NCI-H1694 treated with DMSO at 0.1 percent for 48 hours (cell line): ENCODE measurements at regions not wholly inside any gene's neighbourhood (a gene's known extent, or its start where the extent isn't known, plus 50 kb on each side); places are given as distances from the start of the nearest gene placed in this dataset.

Source experiments
- DNase-seq: peaks from one replicate; lab custom pipeline; 2025; lab: John Stamatoyannopoulos, UW

DNA sequence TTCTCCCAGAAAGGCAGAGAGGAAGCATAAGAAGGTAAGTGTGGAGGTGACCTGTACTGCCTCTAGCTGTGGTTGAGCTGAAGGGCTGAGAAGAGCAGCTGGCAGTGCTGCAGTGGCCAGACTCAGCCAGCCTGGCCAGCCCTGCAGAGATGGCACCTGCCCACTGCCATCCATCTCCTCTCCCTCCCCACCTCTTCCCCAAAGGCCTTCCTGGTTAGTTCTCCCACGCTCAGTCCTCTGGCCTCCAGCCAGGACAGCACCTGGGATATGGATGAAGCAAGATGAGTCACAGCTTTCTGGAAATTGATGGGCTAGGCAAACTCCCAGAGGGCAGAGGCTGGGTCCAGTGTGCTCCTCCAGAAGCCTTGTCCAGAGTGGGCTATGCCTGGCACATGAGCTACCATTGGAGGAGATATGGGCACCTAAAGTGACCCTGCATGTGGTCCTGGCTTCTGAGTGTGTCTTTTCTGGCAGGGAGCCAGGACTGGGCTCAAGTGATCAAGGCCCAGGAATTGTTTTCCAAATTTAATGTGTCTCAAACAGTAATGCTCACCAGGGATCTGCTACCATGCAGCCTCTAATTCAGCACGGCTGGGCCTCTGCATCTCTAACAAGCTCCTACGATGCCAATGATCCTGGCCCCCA lies 81.0 kb upstream of the CACUL1 start:
- no peak for DNase-seq

GRCh38 chr10:118838364-118838763 lies 83.6 kb upstream of the CACUL1 start:
- no peak for DNase-seq

DNA sequence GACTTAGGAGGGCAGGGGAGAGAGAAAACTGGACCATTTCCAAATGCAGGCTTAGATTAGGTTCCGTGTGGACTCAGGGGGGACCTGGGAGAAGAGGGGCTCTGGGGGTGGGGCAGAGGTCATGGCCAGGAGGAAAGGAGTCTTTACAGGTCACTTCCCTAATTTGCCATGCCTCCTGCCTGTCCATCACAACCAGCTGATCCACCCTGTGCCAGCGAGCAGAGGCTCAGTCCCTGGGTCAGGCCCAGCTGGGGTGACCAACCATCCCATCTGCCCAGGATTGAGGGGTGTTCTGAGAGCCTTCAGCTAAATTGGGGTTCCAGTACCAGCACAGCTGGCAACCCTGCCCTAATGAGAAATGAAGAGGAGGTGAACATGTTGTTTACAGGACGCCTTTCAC lies 84.6 kb upstream of the CACUL1 start:
- no peak for DNase-seq

DNA sequence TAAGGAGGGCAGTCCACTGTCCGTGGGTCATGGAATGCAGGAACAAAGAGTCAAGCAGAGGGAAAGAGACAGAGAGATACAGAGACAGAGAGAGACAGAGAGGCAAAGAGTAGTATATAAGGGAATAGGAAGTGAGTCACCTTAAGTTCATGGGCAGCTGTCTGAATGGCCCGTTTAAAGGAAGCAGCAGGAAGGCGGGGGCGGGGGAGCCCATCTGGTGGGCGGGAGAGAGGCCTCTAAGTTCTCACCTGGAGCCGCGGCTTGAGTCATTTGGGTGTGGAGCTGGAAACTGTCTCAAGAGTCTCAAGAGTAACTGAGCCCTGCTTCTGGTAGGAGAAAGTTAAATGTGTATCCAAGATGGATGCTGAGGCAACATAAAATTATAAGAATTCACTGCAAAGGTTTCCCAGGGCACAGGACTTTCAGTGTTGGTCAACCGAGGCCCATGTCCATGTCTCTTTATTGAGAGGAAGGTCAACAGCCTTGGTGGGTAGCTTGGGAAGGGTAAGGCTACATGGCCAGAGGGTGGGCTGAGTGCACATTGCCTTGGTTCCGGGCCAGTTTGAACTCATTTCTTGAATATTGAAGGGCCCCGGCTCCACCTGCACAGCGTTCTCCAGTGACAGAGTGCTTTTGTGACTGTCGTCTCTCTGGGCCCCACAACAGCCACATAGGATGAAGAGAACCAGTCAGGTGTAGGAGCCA lies 85.5 kb upstream of the CACUL1 start:
- DNase-seq = no peak

DNA sequence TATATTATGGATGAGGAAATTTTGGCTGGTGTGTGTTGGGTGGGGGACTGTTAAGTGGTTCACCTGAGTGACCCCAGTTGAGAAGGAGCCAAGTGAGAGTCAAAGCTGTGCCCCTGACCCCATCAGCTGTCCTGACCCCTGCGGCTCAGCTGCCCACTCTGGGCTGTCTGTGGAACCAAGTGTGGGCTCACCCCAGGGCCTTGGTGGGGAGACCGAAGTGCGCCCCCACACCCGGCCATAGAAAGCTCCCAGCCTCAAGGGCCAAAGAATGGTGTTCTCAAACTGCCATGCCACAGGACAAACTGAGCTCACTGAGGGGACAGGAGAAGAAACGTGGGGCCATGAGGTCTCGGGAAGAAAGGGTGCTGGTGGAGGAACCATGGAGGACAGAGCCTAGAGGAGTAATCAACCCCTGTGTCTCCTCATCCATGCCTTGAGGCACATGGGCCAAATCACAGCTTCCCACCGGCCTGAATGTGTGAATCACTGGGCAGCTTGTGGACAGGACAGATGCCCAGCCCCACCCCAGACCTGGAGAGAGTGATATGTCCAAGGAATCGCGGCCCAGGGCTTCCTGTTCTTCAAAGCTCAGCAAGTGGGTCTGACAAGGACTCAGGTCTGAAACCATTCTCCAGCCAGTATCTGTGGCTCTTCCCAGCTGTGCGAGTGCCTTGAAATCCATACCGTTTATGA lies 86.2 kb upstream of the CACUL1 start:
- DNase-seq = no peak

DNA sequence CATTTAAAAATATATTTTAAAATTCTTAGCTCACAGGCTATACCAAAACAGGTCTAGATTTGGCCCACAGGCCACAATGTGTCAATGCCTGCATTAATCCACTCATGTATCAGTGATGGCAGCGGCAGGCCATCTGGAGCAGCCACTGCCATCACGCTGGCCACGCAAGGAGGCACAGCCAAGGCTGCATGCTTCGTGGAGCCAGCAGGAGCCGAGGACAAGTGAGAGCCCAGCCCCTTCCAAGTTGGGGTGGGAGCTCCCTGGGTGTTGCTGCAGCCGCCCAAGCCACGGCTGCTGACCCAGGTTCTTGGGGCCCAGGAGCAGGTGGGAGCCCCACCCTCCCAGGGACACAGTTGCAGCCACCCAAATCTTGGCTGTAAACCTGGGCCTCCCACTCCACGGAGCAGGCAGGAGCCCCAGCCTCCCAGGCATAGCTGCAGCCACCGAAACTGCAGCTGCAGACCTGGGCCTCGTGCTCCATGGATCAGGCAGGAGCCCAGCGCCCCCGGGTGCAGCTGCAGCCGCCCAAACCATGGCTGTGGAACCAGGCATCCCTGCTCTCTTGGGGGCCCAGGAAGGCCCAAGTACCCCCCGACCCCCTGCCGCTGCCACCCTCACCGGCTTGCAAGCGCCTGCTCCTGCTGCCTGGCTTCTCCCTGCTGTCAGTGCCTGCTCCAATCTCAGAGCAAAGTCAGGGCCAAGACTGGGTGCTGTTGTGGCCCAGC lies 87.3 kb upstream of the CACUL1 start:
- no peak for DNase-seq

DNA sequence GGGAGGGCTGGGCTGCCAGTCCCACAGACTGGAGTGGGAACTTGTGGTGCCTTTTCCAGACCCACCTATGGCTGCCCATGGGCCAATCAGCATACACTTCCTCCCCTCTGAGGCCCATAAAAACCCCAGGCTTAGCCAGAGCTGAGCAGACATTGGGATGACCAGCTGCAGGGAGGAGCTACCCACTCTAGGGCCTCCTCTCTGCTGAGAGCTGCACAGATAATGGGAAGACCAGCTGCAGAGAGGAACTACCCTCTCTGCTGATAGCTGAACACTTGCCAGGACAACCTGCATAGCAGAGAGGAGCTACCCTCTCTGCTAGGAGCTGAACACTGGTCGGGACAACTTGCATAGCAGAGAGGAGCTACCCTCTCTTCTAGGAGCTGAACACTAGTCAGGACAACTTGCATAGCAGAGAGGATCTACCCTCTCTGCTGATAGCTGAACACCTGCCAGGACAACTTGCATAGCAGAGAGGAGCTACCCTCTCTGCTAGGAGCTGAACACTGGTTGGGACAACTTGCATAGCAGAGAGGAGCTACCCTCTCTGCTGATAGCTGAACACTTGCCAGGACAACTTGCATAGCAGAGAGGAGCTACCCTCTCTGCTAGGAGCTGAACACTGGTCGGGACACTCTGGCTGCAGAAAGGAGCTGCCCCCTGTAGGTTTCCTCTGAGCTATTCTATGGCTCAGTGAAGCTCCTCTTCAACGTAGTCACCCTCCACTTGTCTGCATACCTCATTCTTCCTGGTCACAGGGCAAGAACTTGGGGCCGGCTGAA lies 88.3 kb upstream of the CACUL1 start:
- no peak for DNase-seq

- no peak for DNase-seq
Measured at GRCh38 chr10:118843647-118844265, 89.0 kb upstream of the CACUL1 start.

DNA sequence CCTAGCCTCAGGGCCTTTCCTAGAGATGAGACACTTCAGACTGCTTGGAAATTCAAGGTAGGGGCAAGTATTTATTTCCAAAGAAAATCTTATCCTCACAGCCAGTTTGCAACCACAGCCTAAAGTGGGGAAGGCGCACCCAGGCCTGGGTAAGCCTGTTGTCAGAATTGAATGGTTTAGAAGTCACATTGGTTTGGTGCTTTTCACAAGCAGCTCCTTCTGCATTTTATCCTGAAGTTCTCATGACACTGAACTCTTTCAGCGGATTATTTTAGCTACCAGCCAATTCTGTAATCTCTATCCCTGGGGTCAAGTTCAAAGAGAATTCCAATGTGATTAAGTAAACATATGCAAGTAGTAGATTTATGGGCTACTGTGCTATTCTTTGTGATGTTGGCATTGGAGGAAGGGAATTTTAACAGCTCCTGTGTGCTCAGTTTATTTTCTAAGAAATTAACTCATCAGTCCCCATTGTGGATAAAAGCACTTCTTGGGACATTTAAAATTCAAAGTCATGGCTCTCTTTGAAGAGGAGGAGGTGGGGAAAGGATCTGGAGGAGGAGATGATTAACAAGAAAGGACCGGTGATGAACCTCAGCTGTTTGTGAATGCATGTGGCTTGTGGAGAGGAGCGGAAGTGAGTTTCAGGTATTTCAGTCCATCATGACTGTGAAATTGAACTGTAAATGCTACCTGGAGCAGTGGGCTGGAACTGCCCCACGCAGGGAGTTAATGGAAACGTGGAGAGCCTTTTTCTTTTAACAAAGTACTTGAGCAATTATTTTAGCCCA lies 90.2 kb upstream of the CACUL1 start:
- DNase-seq = no peak

DNA sequence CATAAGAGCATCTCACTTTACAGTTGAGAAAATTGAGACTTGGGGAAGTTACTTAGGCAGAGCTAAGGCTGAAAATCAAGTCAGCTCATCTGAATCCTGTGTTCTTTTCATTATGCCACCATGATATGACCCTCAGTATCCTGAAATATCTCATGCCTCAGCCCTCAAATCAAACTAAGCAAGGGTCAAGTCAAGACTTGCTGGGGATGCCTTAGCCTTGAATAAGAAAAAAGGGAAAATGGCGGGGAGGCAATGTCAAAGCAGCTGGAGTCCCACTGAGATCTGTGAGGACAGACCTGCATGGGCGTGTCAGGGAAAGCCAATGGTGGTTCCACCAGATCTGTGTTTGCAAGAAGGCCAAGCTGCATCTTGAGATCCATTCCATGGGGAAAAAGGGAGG lies 91.0 kb upstream of the CACUL1 start:
- DNase-seq = no peak

DNA sequence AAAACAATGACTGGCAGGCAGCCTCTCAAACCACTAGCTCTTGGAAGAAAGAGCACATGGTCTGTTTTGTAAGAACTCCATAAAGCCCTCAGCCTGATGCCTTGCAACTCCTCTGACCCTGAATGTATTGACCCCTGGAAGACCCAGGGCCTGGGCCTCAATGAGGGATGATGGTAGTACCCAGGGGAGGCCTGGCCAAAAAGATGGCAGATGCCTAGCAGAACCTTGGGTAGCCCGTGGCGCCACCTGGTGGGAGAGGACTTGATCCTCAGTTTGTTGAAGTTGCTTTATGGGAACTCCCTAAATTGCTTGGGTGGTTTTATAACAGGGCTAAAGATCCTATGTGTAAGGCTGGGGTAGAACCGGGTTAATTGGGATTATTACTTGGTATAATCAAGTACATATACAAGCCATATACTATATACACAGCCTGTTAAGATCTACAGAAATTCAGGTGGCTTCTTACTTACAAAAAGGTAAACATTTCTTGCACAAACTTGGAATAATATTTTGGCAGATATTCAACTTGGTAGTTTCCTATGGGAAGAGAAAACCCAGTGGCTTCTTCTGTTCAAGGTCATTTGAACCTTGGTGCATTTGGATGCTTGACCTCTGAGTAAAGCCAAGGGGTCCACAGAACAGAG lies 95.8 kb upstream of the CACUL1 start:
- DNase-seq = peak; percentile 41

DNA sequence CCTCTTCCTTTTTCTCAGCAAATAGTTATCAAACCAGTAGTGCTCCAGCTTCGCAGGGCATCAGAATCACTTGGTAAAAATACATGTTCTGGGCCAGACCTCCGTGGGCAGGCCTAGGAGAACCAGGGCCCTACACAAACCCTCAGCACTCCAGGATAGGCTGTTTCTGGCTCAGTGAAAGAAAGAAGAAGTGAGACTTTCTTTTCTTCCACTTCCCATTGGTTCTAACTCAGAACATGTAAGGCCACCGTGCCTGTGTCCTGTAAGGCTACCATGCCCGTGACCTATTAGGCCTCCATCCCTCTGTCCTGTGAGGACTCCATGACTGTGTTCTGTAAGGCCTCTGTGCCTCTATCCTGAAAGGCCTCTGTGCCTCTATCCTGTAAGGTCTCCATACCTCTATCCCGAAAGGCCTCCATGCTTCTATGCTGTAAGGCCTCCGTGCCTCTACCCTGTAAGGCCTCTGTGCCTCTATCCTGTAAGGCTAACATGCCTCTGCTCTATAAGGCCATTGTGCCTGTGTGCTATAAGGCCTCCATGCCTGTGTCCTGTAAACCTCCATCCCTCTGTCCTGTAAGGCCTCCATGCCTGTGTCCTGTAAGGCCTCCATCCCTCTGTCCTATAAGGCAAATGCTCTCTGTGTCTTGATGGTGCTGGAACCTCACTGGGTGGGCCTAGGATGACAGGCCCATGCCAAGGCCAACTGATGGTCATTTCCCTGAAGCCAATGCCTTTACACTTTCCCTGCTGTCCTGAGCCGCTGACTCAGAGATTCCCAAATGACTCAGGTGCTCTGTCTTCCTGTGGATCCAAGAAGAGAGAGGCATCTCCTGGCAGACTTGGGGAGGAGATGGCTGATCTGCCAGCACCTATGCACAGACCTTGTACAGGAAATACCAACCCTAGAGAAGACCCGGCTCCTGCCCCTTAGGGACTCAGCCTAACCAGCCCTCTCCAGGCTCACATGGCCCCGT lies 96.6 kb upstream of the CACUL1 start:
- DNase-seq = no peak

GRCh38 chr10:118853916-118854315 lies 99.1 kb upstream of the CACUL1 start:
- no peak for DNase-seq

- DNase-seq = no peak
Measured at GRCh38 chr10:118856106-118856505, 101.3 kb upstream of the CACUL1 start.

GRCh38 chr10:118865998-118866693 lies 111.4 kb upstream of the CACUL1 start:
- no peak for DNase-seq

GRCh38 chr10:118867768-118868167 lies 113.0 kb upstream of the CACUL1 start:
- no peak for DNase-seq

GRCh38 chr10:118868589-118868988 lies 113.8 kb upstream of the CACUL1 start:
- DNase-seq = no peak
